ENCODE measurements at regions not wholly inside any gene's neighbourhood (a gene's known extent, or its start where the extent isn't known, plus 50 kb on each side); places are given as distances from the start of the nearest gene placed in this dataset.

- TF ChIP-seq CTCF (IDR thresholded peaks at IDR 0.05) (no peak), POLR2A (IDR thresholded peaks at IDR 0.05) (no peak)
These were observed 270.6 kb upstream of the HES1 start for GRCh38 chr3:193865339-193865738.
